GM12864 (cell line): ENCODE measurements at regions not wholly inside any gene's neighbourhood (a gene's known extent, or its start where the extent isn't known, plus 50 kb on each side); places are given as distances from the start of the nearest gene placed in this dataset.
"Not testable (repeated sequence)": the region's sequence is repeated elsewhere in the genome, so short reads cannot be mapped to it uniquely, and the experiment has no call there.

Source experiments
- DNase-seq: peaks from one replicate; pipeline ENCODE4 v3.0.0-alpha.2; 2011; ENCODE audit warnings: low read depth
- H3K4me3 ChIP-seq: 2 replicates; pipeline ENCODE4 v1.5.1; 2011; ENCODE audit warnings: mild to moderate bottlenecking, low read depth, low read length, control low read depth
- TF ChIP-seq, protein P1 (sequence below): IDR thresholded peaks from 2 replicates; pipeline ENCODE4 v1.5.1; 2011; ENCODE audit warnings: low read depth, mild to moderate bottlenecking, moderate library complexity, low read length, control low read depth, inconsistent platforms; ENCODE audit errors: missing control alignments

DNA sequence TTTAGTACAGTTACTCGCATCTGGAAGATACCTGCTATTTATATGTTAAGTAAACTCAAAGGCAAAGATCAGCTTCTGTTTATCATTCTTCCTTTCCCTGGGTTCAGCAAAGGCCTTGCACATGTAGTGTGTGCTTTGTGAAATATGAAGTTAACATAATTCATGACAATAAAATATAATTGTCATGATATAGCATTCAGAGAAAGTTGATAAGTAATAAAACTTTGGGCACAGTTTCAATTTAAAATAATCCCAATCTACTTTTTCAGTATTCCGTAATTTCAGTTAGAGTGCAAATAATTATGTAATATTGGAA lies 51.9 kb upstream of the ZNF217 start:
- H3K4me3 ChIP-seq: no peak overlapping the region
- DNase-seq: no peak
- TF ChIP-seq, protein P1, sequence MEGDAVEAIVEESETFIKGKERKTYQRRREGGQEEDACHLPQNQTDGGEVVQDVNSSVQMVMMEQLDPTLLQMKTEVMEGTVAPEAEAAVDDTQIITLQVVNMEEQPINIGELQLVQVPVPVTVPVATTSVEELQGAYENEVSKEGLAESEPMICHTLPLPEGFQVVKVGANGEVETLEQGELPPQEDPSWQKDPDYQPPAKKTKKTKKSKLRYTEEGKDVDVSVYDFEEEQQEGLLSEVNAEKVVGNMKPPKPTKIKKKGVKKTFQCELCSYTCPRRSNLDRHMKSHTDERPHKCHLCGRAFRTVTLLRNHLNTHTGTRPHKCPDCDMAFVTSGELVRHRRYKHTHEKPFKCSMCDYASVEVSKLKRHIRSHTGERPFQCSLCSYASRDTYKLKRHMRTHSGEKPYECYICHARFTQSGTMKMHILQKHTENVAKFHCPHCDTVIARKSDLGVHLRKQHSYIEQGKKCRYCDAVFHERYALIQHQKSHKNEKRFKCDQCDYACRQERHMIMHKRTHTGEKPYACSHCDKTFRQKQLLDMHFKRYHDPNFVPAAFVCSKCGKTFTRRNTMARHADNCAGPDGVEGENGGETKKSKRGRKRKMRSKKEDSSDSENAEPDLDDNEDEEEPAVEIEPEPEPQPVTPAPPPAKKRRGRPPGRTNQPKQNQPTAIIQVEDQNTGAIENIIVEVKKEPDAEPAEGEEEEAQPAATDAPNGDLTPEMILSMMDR: no peak

DNA sequence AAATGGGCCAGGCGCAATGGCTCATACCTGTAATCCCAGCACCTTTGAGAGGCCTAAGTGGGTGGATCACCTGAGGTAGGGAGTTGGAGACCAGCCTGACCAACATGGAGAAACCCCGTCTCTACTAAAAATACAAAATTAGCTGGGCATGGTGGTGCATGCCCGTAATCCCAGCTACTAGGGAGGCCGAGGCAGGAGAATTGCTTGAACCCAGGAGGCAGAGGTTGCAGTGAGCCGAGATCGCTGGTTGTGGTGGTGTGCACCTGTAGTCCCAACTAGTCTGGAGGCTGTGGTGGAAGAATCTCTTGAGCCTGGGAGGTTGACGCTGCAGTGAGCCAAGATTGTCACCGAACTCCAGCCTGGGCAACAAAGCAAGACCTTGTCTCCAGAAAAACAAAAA lies 50.5 kb upstream of the ZNF217 start:
- not testable (repeated sequence) for H3K4me3 ChIP-seq, DNase-seq
